Memory B cell (primary cell): ENCODE measurements at regions not wholly inside any gene's neighbourhood (a gene's known extent, or its start where the extent isn't known, plus 50 kb on each side); places are given as distances from the start of the nearest gene placed in this dataset.
"Not testable (repeated sequence)": the region's sequence is repeated elsewhere in the genome, so short reads cannot be mapped to it uniquely, and the experiment has no call there.

Experiments
- ATAC-seq: fragments of 150-1000 bp; cut with Tn5 transposase; 2 replicates; pipeline ENCODE4 v1.10.0; 2021; ENCODE audit warnings: low read depth, mild to moderate bottlenecking, moderate library complexity
- DNase-seq, 2 donors: peaks; one replicate each; pipeline ENCODE4 v3.0.0; 2022; ENCODE audit warnings: low spot score in 2 of 2
- H3K27ac Mint-ChIP-seq: one replicate; pipeline ENCODE4 v1.8.0; 2022; ENCODE audit warnings: mild to moderate bottlenecking, moderate library complexity, mixed read lengths
- H3K27me3 Mint-ChIP-seq: one replicate; pipeline ENCODE4 v1.8.0; 2022; ENCODE audit warnings: mixed read lengths
- H3K36me3 Mint-ChIP-seq: one replicate; pipeline ENCODE4 v1.8.0; 2022; ENCODE audit warnings: mild to moderate bottlenecking, mixed read lengths
- H3K4me1 Mint-ChIP-seq: one replicate; pipeline ENCODE4 v1.8.0; 2022; ENCODE audit warnings: mixed read lengths
- H3K4me3 Mint-ChIP-seq: one replicate; pipeline ENCODE4 v1.8.0; 2022; ENCODE audit warnings: mild to moderate bottlenecking, moderate library complexity, mixed read lengths
- H3K9me3 Mint-ChIP-seq: one replicate; pipeline ENCODE4 v1.8.0; 2022; ENCODE audit warnings: mixed read lengths

DNA sequence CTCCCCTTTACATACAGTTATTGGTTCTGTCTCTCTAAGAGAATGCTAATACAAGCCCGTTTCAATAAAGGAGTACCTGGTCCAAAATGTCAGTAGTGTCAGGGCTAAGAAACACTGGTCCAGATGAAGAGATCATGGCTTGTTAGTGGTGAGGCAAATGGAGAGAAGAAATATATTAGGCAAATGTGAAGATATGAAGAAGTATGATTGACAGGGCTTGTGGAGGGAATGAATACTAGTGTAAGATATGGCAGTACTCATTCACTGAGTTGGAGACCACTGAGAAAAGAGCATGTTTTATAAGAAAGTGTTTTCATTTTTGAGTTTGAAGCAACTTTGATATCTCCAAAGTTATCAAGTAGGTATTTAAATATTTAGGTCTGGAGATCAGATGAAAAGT is 290.5 kb upstream of the MEF2C start:
- Mint-ChIP-seq H3K9me3 (no peaks in the 10 kb centered on the region), H3K36me3 (peaks cover 1% of the 10 kb centered on the region), H3K27me3 (no peaks in the 10 kb centered on the region), H3K4me3 (no peak overlapping the region), H3K27ac (no peak overlapping the region), H3K4me1 (peaks cover 8% of the 10 kb centered on the region)
- no peak for ATAC-seq
- DNase-seq: no peak

DNA sequence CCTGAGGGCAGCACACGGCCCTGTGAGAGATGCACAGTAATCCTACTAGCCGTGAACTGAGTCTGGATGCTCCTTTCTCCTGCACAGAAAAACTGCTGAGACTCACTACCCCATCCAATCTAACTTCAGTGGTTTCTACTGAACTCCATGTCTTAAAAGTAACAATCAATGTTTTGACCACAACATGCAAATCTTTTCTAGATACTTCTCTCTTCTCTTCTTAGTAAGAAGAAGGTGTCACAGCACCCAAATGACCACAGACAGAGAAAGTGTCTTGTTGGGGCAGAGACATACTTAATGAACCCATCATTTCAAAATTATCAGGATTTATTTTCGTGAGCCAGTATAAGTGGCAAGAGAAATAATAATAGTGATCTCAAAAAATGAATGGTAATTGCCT is 285.8 kb upstream of the MEF2C start:
- H3K4me1 Mint-ChIP-seq: peaks cover 9% of the 10 kb centered on the region
- peaks cover 3% of the 10 kb centered on the region for H3K36me3 Mint-ChIP-seq
- peaks cover 1% of the 10 kb centered on the region for H3K9me3 Mint-ChIP-seq
- no peak overlapping the region for H3K4me3 Mint-ChIP-seq
- no peak overlapping the region for H3K27ac Mint-ChIP-seq
- no peaks in the 10 kb centered on the region for H3K27me3 Mint-ChIP-seq
- ATAC-seq: peak; percentile 90
- DNase-seq: peak in 1 of 2 donors; percentile 2

DNA sequence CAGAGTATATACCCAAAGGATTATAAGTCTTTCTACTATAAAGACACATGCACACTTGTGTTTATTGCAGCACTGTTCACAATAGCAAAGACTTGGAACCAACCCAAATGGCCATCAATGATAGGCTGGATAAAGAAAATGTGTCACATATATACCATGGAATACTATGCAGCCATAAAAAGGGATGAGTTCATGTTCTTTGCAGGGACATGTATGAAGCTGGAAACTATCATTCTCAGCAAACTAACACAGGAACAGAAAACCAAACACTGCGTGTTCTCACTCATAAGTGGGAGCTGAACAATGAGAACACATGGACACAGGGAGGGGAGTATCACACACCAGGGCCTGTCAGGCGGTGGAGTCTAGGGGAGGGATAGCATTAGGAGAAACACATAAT is 281.7 kb upstream of the MEF2C start:
- H3K4me3 Mint-ChIP-seq, H3K27ac Mint-ChIP-seq, ATAC-seq, H3K27me3 Mint-ChIP-seq, H3K9me3 Mint-ChIP-seq, DNase-seq, H3K36me3 Mint-ChIP-seq, H3K4me1 Mint-ChIP-seq: not testable (repeated sequence)

DNA sequence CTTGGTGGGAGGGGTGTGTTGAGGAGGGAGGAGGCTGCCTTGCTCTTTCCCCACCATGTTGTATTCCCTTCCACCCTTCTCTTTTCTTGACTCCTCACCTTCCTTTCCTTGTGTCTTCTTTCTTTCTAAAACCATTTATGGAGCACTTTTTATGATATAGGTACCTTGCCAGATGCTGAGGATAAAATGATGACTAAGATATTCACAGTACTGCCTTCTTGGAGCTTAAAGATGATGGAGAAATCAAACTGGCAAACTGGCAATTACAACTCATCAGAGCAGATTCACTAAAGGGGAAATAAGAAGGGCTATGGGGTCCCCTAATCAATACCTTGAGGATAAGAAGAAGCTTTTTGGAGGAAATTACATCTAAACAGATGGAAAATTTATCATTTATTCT is 273.2 kb upstream of the MEF2C start:
- no peak for DNase-seq
- Mint-ChIP-seq H3K27ac (no peak overlapping the region), H3K9me3 (peaks cover 1% of the 10 kb centered on the region), H3K36me3 (peaks cover 6% of the 10 kb centered on the region), H3K4me3 (no peak overlapping the region), H3K27me3 (no peaks in the 10 kb centered on the region), H3K4me1 (no peaks in the 10 kb centered on the region)
- no peak for ATAC-seq

DNA sequence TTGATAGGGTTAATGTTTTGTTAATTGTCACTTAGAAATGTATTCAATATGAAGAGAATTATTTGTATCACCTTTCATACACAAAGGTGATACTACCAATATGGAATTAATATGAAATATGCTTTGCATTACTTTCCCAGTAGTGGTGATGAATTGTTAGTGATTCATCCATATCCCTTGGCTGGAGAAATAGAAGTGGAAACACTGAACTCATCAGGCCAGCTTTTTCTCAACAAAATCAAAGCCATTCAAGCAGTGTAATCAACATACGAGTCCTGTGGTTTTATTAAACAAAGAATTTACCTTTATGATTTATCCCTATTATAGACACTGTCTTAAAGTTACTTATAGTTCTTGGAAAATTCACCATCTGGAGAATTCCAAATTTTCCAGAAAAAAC is 264.0 kb upstream of the MEF2C start:
- Mint-ChIP-seq H3K4me1 (no peaks in the 10 kb centered on the region), H3K4me3 (no peak overlapping the region), H3K36me3 (peaks cover 9% of the 10 kb centered on the region), H3K27ac (no peak overlapping the region), H3K9me3 (peaks cover 3% of the 10 kb centered on the region), H3K27me3 (no peaks in the 10 kb centered on the region)
- ATAC-seq (no peak), DNase-seq (no peak)

DNA sequence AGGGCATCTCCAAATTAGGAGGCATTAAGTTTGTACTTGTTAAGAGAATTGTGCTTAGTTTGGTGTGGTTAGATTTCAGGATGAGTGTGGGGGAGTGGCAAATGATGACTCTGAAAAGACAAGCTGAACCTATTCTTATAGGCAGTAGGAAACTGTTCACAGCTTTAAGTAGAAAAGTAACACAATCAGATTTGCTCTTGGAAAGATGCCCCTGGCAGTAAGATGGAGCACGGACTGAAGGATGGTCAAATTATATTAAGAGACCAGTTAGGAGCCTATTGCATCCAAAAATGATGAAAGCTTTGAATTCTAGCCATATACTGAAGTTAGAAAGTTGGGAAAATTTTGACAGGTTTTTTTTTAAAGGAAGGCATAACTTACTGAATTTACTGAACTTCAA is 254.2 kb upstream of the MEF2C start:
- Mint-ChIP-seq H3K36me3 (no peaks in the 10 kb centered on the region), H3K27me3 (no peaks in the 10 kb centered on the region), H3K9me3 (no peaks in the 10 kb centered on the region), H3K4me3 (no peak overlapping the region), H3K27ac (peak overlapping the region; percentile 3), H3K4me1 (no peaks in the 10 kb centered on the region)
- DNase-seq (no peak), ATAC-seq (no peak)

DNA sequence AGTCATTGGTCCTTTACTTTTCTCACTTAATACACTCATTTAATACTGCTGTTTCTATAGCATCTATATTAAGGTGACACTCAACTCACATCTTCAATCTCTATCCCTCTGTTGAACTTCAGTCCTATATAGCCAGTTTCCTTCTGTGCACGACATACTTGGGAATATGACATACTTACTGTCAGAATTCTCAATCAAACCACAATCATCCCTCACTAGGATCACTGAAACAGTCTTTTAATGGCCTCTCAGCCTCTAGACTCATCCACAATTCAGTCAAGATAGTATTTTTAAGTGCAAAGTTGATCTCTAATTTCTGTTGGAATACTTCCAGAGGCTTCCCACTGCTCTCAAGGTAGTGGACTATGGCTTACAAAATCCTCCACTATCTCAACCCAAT is 251.0 kb upstream of the MEF2C start:
- Mint-ChIP-seq H3K9me3 (no peaks in the 10 kb centered on the region), H3K4me1 (no peaks in the 10 kb centered on the region), H3K27ac (no peak overlapping the region), H3K36me3 (no peaks in the 10 kb centered on the region), H3K27me3 (no peaks in the 10 kb centered on the region), H3K4me3 (no peak overlapping the region)
- ATAC-seq (no peak), DNase-seq (no peak)

DNA sequence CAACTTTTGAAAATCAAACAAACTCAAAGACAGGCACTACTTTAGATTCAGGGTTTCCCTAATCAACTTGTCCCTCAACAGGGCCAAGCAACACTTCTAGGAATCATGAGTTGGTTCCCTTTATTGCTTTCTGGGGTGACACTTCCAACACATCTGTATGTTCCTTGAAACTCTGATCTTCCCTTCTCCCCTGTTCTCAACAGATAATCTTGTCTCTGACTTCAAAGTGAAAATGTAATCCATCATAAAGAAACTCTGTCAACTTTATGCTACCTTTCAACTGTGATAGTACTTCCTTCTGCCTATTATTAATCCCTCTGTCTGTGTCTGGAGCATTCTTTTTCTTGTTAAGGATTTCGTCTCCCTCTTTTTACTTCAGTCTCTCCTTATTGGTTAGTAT is 250.1 kb upstream of the MEF2C start:
- no peak overlapping the region for H3K27ac Mint-ChIP-seq

DNA sequence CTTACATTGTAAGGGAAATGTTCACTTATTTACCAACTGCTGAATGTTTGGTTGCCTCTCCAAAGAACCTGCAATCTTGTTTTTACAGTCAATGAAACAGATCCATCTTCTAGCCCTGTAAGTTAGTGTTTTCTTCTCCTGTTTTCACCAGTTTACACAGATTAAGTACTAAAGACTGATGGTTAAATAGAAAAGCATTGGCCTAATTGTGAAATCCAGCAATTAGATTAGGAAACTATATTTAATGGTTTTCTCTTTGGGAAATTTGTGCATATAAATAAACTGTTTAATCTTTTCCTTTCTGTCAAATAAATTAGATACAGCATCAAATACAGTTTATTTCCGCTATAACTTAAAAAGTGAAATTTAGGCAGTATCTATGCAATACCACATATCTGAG is 247.9 kb upstream of the MEF2C start:
- H3K27ac Mint-ChIP-seq: no peak overlapping the region
- ATAC-seq (no peak), DNase-seq (no peak)
- H3K4me1 Mint-ChIP-seq: peaks cover 5% of the 10 kb centered on the region
- no peaks in the 10 kb centered on the region for H3K27me3 Mint-ChIP-seq
- H3K9me3 Mint-ChIP-seq: no peaks in the 10 kb centered on the region
- no peaks in the 10 kb centered on the region for H3K36me3 Mint-ChIP-seq
- H3K4me3 Mint-ChIP-seq: no peak overlapping the region

More for the DNA sequence above, 250.1 kb upstream of the MEF2C start:
- no peak overlapping the region for H3K4me3 Mint-ChIP-seq
- no peaks in the 10 kb centered on the region for H3K27me3 Mint-ChIP-seq
- no peaks in the 10 kb centered on the region for H3K36me3 Mint-ChIP-seq
- DNase-seq (no peak), ATAC-seq (no peak)
- peaks cover 5% of the 10 kb centered on the region for H3K4me1 Mint-ChIP-seq
- no peaks in the 10 kb centered on the region for H3K9me3 Mint-ChIP-seq

DNA sequence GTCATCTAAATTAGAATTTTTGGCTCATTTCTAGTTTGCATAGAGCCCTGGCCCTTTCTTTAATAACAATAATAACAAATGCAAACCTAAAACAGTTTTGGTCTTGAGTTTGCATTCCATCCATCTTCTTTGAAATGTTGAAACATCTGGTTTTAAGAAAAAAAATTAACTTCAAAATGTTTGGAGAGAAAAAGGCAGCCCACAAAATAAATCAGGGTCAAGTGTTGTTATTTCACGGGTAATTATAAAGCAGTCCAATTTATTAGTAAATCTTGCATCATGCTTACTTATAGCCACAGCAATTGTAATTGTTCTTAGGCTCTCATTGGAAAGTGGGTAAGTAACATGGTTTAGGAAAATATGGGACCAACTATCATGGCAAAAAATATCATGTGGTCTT is 247.0 kb upstream of the MEF2C start:
- Mint-ChIP-seq H3K4me1 (peaks cover 5% of the 10 kb centered on the region), H3K27ac (no peak overlapping the region), H3K27me3 (no peaks in the 10 kb centered on the region), H3K4me3 (no peak overlapping the region), H3K36me3 (no peaks in the 10 kb centered on the region), H3K9me3 (no peaks in the 10 kb centered on the region)
- no peak for DNase-seq
- no peak for ATAC-seq

DNA sequence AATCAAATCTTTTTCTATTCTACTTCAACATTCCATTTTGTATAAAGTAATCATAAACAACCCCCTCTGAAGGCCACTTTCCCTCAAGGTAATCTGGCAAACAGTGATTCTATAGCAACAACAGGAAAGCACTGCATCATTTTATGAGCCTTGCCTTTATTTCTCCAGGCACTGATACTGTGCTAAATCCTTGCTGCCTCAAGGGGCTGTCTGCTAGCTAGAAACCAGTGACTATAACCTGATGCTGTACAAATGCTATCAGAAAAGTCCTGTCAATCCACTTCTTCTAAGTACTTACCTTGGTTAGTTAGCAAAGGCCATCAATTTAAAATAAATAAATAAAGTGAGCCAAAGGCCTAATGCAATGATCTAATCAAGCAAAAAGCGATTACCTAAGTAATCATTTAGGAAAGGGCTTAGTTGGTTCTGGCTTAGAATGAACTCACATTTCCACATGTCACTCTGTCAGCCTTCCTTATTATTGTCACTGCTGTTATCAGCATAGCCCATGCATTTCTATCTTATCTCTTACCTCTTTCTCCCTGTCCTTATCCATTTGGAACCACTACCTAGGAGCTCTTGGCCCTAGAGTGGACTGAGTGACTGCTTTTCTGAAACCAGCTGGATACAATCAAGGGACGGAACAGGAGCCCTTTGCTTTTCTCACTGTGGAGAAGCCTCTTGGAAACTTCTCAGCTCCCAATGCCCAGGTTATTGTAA is 246.1 kb upstream of the MEF2C start:
- H3K27ac Mint-ChIP-seq: no peak overlapping the region
- DNase-seq: no peak
- H3K36me3 Mint-ChIP-seq: peaks cover 1% of the 10 kb centered on the region
- peaks cover 5% of the 10 kb centered on the region for H3K4me1 Mint-ChIP-seq
- H3K9me3 Mint-ChIP-seq: no peaks in the 10 kb centered on the region
- ATAC-seq: no peak
- H3K27me3 Mint-ChIP-seq: no peaks in the 10 kb centered on the region
- H3K4me3 Mint-ChIP-seq: no peak overlapping the region

DNA sequence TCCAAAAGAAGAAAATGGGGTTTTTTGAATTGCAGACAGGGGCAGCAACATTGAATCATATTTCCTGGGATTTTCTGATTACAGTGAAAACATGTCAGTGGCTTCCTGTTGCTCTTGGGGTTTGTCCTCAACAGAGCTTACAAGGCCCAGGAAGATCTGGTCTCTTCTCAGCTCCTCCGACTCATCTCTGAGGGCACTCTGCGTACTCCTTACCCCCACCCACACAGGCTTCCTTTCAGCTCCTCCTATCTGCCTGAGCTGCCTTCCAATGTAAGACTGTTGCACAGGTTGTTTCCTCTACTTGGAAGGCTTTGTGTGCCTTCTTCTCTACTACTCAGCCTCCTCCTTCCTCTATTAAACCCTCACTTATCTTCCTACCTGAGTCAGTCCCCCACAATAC is 245.1 kb upstream of the MEF2C start:
- Mint-ChIP-seq H3K36me3 (peaks cover 1% of the 10 kb centered on the region), H3K4me3 (no peak overlapping the region), H3K9me3 (no peaks in the 10 kb centered on the region), H3K27ac (no peak overlapping the region), H3K4me1 (peaks cover 5% of the 10 kb centered on the region), H3K27me3 (no peaks in the 10 kb centered on the region)
- DNase-seq (no peak), ATAC-seq (no peak)

DNA sequence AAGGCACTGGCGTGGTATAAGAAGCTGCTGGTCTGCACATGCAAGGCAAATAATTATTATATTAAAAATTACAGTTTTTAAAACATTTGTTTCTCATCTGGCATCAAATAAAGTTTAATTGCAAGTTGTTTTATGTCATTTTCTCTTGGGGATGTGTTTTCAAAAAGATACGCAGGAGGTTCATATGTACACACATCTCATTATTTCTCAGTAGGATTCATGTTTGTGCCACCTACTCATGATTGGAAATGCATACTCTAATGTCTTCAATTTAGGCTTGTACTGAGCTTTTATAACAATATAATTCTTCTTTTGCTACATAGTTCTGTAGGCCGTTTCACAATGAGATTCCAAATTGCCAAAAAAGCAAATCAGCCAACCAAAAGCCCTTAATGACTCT is 244.2 kb upstream of the MEF2C start:
- ATAC-seq (no peak), DNase-seq (no peak)
- Mint-ChIP-seq H3K4me3 (no peak overlapping the region), H3K36me3 (peaks cover 1% of the 10 kb centered on the region), H3K27me3 (no peaks in the 10 kb centered on the region), H3K9me3 (no peaks in the 10 kb centered on the region), H3K27ac (no peak overlapping the region), H3K4me1 (peaks cover 5% of the 10 kb centered on the region)

DNA sequence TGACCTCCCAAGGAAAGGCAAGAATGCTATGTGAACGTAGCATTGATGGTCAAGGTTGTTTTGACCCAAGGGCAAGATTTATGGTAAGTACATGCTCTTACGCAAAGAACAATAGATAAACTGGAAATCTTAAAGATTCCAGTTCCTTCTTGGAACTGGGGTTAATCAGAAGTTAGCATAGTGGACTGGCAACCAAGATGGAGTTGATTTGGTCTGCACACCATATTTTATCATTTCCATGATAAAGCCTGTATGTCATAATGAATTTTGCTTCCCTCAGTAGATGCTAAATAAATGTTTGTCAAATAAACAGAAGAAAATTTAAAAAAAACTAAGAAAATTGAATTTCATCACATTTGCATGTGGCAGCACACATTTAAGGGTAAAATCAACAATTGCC is 242.4 kb upstream of the MEF2C start:
- H3K27ac Mint-ChIP-seq: no peak overlapping the region
- H3K4me3 Mint-ChIP-seq: no peak overlapping the region
- H3K9me3 Mint-ChIP-seq: no peaks in the 10 kb centered on the region
- ATAC-seq: no peak
- no peak for DNase-seq
- peaks cover 1% of the 10 kb centered on the region for H3K36me3 Mint-ChIP-seq
- H3K4me1 Mint-ChIP-seq: peaks cover 5% of the 10 kb centered on the region
- H3K27me3 Mint-ChIP-seq: no peaks in the 10 kb centered on the region

DNA sequence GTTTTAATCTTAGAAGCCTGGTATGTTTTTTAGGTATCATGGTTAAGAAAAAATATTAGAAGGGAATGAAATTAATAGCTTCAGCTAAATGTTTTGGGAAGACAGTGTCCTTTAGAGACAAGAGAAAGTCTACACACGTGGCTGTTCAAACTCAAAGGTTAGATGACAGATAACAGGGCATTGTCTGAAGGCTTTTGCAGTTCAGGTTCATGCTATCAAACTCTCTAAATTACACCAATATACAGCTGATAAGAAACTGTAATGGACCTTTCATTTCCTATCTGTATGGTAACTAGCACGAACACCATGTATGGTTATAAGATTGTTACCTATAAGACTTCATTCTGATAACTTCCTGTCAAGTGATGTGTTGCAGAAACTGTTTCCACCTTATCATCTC is 240.6 kb upstream of the MEF2C start:
- ATAC-seq (no peak), DNase-seq (no peak)
- Mint-ChIP-seq H3K9me3 (no peaks in the 10 kb centered on the region), H3K4me1 (peaks cover 5% of the 10 kb centered on the region), H3K27me3 (no peaks in the 10 kb centered on the region), H3K4me3 (no peak overlapping the region), H3K27ac (no peak overlapping the region), H3K36me3 (peaks cover 1% of the 10 kb centered on the region)
